ENCODE measurements at regions not wholly inside any gene's neighbourhood (a gene's known extent, or its start where the extent isn't known, plus 50 kb on each side); places are given as distances from the start of the nearest gene placed in this dataset.
"Not testable (repeated sequence)": the region's sequence is repeated elsewhere in the genome, so short reads cannot be mapped to it uniquely, and the experiment has no call there.

DNA sequence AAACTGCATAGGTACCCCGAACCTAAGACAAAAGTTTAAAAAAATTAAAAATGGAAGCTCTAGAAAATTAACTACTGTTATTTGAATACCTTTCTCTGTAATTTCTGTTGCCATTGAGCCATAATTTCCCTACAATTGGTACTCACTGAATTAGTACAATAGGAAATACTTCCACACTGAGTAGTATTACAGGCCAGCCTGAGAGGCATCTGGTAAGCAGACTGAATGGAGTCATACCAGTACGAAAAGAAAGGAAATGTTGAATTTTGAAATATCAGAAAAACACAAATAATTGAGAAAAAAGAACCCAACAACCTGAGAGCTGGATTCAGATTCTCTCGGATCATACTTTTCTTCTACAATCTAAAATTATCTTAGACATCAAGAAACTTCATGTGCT, 791.3 kb downstream of the TENT5A start:
- no peak overlapping the region for H2AFZ ChIP-seq (ENCODE audit: low read depth, low read length)
- H4K20me1 ChIP-seq (ENCODE audit: insufficient read depth), result no peaks in the 10 kb centered on the region
- H3K79me2 ChIP-seq (replicated peaks; ENCODE audit: insufficient read depth, low read length), result no peaks in the 10 kb centered on the region
- H3K9ac ChIP-seq (ENCODE audit: low read length), result no peak overlapping the region
- no peak overlapping the region for H3K4me3 ChIP-seq (ENCODE audit: low read length)
- no peaks in the 10 kb centered on the region for H3K9me2 ChIP-seq (ENCODE audit: insufficient read depth, low read length)
- H3K4me2 ChIP-seq (ENCODE audit: low read length), result no peak overlapping the region
- no peaks in the 10 kb centered on the region for H3F3A ChIP-seq (ENCODE audit: insufficient read depth, low read length, poor library complexity, severe bottlenecking)
- no peaks in the 10 kb centered on the region for H3K9me3 ChIP-seq (ENCODE audit: low read length)
- H3K27ac ChIP-seq (ENCODE audit: low read length), result no peak overlapping the region
- H3K36me3 ChIP-seq (ENCODE audit: insufficient read depth, low read length), result no peaks in the 10 kb centered on the region
- no peak for TF ChIP-seq POLR2AphosphoS5 (IDR thresholded peaks at IDR 0.05)
- no peaks in the 10 kb centered on the region for H3K27me3 ChIP-seq (ENCODE audit: insufficient read depth, low read depth, low read length)

DNA sequence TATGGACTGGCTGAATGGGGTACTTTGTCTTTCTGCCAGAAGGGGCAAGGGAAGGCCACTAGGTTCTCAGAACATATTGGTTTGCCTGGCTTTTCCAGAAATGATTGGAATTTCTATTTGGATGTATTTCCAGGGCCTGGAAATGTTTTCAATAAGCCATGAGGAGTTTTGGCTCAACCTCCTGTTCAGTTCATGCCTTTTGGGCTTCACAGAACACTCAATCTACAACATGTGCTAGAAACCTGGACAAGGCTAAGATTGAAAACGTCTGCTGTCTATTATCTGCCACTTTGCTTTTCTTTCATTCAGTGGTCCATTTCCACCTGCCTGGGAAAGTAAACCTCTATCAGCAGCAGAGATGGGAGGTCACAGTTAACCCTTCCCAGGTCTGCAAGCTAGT, 793.4 kb downstream of the TENT5A start:
- no peaks in the 10 kb centered on the region for H3F3A ChIP-seq (ENCODE audit: insufficient read depth, low read length, poor library complexity, severe bottlenecking)
- H2AFZ ChIP-seq (ENCODE audit: low read depth, low read length), result no peak overlapping the region
- H3K4me2 ChIP-seq (ENCODE audit: low read length), result no peak overlapping the region
- no peaks in the 10 kb centered on the region for H4K20me1 ChIP-seq (ENCODE audit: insufficient read depth)
- H3K36me3 ChIP-seq (ENCODE audit: insufficient read depth, low read length), result no peaks in the 10 kb centered on the region
- H3K27ac ChIP-seq (ENCODE audit: low read length), result no peak overlapping the region
- no peak overlapping the region for H3K9ac ChIP-seq (ENCODE audit: low read length)
- no peaks in the 10 kb centered on the region for H3K27me3 ChIP-seq (ENCODE audit: insufficient read depth, low read depth, low read length)
- no peaks in the 10 kb centered on the region for H3K9me3 ChIP-seq (ENCODE audit: low read length)
- H3K9me2 ChIP-seq (ENCODE audit: insufficient read depth, low read length), result no peaks in the 10 kb centered on the region
- no peak for TF ChIP-seq MXI1 (conservative IDR thresholded peaks at IDR 0.05; ENCODE audit: poor library complexity, severe bottlenecking)
- no peak for TF ChIP-seq POLR2AphosphoS5 (IDR thresholded peaks at IDR 0.05)
- TF ChIP-seq EZH2 (IDR thresholded peaks at IDR 0.05; ENCODE audit: borderline replicate concordance, insufficient read depth, low read length, poor library complexity, severe bottlenecking), result no peak
- no peaks in the 10 kb centered on the region for H3K79me2 ChIP-seq (replicated peaks; ENCODE audit: insufficient read depth, low read length)
- H3K4me3 ChIP-seq (ENCODE audit: low read length), result no peak overlapping the region

DNA sequence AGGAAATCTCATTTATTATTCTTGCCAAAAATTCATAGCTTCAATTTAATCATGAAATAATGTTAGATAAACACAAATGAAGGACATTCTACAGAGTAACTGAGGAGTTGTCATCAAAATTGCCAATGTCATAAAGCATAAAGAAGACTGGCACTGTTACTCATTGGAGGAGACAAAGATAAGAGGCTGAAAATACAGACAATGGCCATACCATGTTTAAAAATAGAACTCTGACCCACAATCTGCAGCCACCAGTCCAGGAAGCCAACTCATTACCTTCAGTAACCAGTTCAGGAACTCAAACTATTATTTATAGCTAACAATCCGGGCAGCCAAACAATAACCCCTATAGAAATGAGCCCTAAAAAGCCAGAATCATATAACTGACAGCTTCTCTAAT, 795.6 kb downstream of the TENT5A start:
- H3K4me3 ChIP-seq (ENCODE audit: low read length), result no peak overlapping the region
- H3K27ac ChIP-seq (ENCODE audit: low read length), result no peak overlapping the region
- no peaks in the 10 kb centered on the region for H3K36me3 ChIP-seq (ENCODE audit: insufficient read depth, low read length)
- H2AFZ ChIP-seq (ENCODE audit: low read depth, low read length), result no peak overlapping the region
- no peak overlapping the region for H3K9ac ChIP-seq (ENCODE audit: low read length)
- H3K79me2 ChIP-seq (replicated peaks; ENCODE audit: insufficient read depth, low read length), result no peaks in the 10 kb centered on the region
- no peak for TF ChIP-seq MXI1 (conservative IDR thresholded peaks at IDR 0.05; ENCODE audit: poor library complexity, severe bottlenecking)
- TF ChIP-seq EZH2 (IDR thresholded peaks at IDR 0.05; ENCODE audit: borderline replicate concordance, insufficient read depth, low read length, poor library complexity, severe bottlenecking), result no peak
- no peaks in the 10 kb centered on the region for H3F3A ChIP-seq (ENCODE audit: insufficient read depth, low read length, poor library complexity, severe bottlenecking)
- no peaks in the 10 kb centered on the region for H4K20me1 ChIP-seq (ENCODE audit: insufficient read depth)
- no peak overlapping the region for H3K4me2 ChIP-seq (ENCODE audit: low read length)
- no peaks in the 10 kb centered on the region for H3K27me3 ChIP-seq (ENCODE audit: insufficient read depth, low read depth, low read length)
- no peaks in the 10 kb centered on the region for H3K9me2 ChIP-seq (ENCODE audit: insufficient read depth, low read length)
- no peaks in the 10 kb centered on the region for H3K9me3 ChIP-seq (ENCODE audit: low read length)

DNA sequence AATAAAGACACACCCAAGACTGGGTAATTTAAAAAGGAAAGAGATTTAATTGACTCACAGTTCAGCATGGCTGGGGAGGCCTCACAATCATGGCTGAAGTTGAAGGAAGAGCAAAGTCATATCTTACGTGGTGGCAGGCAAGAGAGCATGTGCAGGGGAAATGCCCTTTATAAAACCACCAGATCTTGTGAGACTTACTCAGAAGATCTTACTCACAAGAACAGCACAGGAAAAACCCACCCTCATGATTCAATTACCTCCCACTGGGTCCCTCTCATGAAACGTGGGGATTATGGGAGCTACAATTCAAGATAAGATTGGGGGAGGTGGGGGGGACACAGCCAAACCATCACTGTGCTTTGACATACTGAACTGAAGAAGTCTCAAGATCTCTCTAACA, 800.0 kb downstream of the TENT5A start:
- not testable (repeated sequence) for H3K36me3 ChIP-seq (ENCODE audit: insufficient read depth, low read length); H3K27ac ChIP-seq (ENCODE audit: low read length); H3K9ac ChIP-seq (ENCODE audit: low read length); H3K4me2 ChIP-seq (ENCODE audit: low read length); H3K9me2 ChIP-seq (ENCODE audit: insufficient read depth, low read length); H3K79me2 ChIP-seq (replicated peaks; ENCODE audit: insufficient read depth, low read length); H3K27me3 ChIP-seq (ENCODE audit: insufficient read depth, low read depth, low read length); H3K9me3 ChIP-seq (ENCODE audit: low read length); H2AFZ ChIP-seq (ENCODE audit: low read depth, low read length); H3F3A ChIP-seq (ENCODE audit: insufficient read depth, low read length, poor library complexity, severe bottlenecking); H4K20me1 ChIP-seq (ENCODE audit: insufficient read depth); H3K4me3 ChIP-seq (ENCODE audit: low read length)

DNA sequence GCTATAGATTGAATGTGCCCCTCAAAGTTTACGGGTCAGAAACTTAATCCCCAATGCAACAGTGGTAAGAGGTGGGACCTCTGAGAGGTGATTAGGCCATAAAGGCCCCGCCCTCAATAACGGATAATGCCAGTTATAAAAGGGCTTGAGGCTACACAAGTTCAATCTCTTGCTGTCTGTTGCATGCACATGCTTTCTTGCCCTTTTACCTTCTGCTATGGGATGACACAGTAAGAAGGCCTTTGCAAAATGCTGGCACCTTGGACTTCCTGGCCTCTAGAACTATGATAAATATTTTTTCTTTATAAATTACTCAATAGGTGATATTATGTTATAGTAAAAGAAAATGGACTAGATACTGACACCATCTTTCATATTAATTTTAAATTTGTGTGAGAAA, 806.1 kb downstream of the TENT5A start:
- Histone ChIP-seq H3K4me2 (ENCODE audit: low read length) (no peak overlapping the region), H3K4me3 (ENCODE audit: low read length) (no peak overlapping the region), H3K27me3 (ENCODE audit: insufficient read depth, low read depth, low read length) (no peaks in the 10 kb centered on the region), H3K79me2 (replicated peaks; ENCODE audit: insufficient read depth, low read length) (no peaks in the 10 kb centered on the region), H3F3A (ENCODE audit: insufficient read depth, low read length, poor library complexity, severe bottlenecking) (no peaks in the 10 kb centered on the region), H3K9me2 (ENCODE audit: insufficient read depth, low read length) (no peaks in the 10 kb centered on the region), H3K36me3 (ENCODE audit: insufficient read depth, low read length) (no peaks in the 10 kb centered on the region), H2AFZ (ENCODE audit: low read depth, low read length) (no peak overlapping the region), H3K9me3 (ENCODE audit: low read length) (no peaks in the 10 kb centered on the region), H4K20me1 (ENCODE audit: insufficient read depth) (no peaks in the 10 kb centered on the region), H3K9ac (ENCODE audit: low read length) (no peak overlapping the region), H3K27ac (ENCODE audit: low read length) (no peak overlapping the region)
- TF ChIP-seq EP300 (conservative IDR thresholded peaks at IDR 0.05; ENCODE audit: poor library complexity, severe bottlenecking) (no peak), MXI1 (conservative IDR thresholded peaks at IDR 0.05; ENCODE audit: poor library complexity, severe bottlenecking) (no peak), RAD21 (conservative IDR thresholded peaks at IDR 0.05) (no peak), SMC3 (conservative IDR thresholded peaks at IDR 0.05; ENCODE audit: poor library complexity) (no peak), POLR2AphosphoS5 (IDR thresholded peaks at IDR 0.05) (no peak), EZH2 (IDR thresholded peaks at IDR 0.05; ENCODE audit: borderline replicate concordance, insufficient read depth, low read length, poor library complexity, severe bottlenecking) (no peak), TAF1 (IDR thresholded peaks at IDR 0.05; ENCODE audit: low read depth) (no peak)
- TF ChIP-seq, protein P1, sequence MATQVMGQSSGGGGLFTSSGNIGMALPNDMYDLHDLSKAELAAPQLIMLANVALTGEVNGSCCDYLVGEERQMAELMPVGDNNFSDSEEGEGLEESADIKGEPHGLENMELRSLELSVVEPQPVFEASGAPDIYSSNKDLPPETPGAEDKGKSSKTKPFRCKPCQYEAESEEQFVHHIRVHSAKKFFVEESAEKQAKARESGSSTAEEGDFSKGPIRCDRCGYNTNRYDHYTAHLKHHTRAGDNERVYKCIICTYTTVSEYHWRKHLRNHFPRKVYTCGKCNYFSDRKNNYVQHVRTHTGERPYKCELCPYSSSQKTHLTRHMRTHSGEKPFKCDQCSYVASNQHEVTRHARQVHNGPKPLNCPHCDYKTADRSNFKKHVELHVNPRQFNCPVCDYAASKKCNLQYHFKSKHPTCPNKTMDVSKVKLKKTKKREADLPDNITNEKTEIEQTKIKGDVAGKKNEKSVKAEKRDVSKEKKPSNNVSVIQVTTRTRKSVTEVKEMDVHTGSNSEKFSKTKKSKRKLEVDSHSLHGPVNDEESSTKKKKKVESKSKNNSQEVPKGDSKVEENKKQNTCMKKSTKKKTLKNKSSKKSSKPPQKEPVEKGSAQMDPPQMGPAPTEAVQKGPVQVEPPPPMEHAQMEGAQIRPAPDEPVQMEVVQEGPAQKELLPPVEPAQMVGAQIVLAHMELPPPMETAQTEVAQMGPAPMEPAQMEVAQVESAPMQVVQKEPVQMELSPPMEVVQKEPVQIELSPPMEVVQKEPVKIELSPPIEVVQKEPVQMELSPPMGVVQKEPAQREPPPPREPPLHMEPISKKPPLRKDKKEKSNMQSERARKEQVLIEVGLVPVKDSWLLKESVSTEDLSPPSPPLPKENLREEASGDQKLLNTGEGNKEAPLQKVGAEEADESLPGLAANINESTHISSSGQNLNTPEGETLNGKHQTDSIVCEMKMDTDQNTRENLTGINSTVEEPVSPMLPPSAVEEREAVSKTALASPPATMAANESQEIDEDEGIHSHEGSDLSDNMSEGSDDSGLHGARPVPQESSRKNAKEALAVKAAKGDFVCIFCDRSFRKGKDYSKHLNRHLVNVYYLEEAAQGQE (IDR thresholded peaks at IDR 0.05; ENCODE audit: borderline replicate concordance), result no peak
- TF ChIP-seq, protein P2, sequence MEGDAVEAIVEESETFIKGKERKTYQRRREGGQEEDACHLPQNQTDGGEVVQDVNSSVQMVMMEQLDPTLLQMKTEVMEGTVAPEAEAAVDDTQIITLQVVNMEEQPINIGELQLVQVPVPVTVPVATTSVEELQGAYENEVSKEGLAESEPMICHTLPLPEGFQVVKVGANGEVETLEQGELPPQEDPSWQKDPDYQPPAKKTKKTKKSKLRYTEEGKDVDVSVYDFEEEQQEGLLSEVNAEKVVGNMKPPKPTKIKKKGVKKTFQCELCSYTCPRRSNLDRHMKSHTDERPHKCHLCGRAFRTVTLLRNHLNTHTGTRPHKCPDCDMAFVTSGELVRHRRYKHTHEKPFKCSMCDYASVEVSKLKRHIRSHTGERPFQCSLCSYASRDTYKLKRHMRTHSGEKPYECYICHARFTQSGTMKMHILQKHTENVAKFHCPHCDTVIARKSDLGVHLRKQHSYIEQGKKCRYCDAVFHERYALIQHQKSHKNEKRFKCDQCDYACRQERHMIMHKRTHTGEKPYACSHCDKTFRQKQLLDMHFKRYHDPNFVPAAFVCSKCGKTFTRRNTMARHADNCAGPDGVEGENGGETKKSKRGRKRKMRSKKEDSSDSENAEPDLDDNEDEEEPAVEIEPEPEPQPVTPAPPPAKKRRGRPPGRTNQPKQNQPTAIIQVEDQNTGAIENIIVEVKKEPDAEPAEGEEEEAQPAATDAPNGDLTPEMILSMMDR (IDR thresholded peaks at IDR 0.05; ENCODE audit: poor library complexity, severe bottlenecking), result no peak
